ENCODE measurements at regions not wholly inside any gene's neighbourhood (a gene's known extent, or its start where the extent isn't known, plus 50 kb on each side); places are given as distances from the start of the nearest gene placed in this dataset.

DNA sequence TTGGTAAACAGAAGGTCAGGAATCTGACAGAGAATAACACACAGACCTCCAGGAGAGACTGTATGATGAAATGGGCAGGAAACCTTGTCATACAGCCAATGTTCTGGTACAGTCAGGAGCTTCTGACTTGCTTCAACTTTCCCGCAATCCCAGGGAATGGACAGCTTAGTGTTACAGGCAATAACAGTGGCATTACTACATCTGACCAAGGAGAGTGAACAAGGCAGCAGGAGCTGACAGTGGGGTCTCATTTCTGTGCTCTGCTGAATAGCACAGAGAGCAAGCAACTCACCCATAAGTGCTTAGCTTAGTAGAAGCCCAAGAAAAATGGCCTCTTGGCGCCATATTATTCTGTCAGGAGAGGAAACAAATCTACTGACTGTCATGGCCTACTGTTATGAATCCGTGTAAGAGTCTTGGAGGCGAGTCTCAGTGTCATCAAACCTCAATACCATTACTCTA is 186.2 kb upstream of the MTPN start:
- intact Hi-C loops (cut with DNase I; ENCODE audit: low total_unique reads) (no loop called here), in situ Hi-C loops (cut with MboI; ENCODE audit: low pct_ligation_motif_present in 1 of 4, low pct_unique_long_range_greater_than_20kb in 1 of 4, low sequenced_read_pairs in 3 of 4) (no loop called here)
- no peak for TF ChIP-seq POLR2A (IDR thresholded peaks at IDR 0.05)
- TF ChIP-seq, protein P1, sequence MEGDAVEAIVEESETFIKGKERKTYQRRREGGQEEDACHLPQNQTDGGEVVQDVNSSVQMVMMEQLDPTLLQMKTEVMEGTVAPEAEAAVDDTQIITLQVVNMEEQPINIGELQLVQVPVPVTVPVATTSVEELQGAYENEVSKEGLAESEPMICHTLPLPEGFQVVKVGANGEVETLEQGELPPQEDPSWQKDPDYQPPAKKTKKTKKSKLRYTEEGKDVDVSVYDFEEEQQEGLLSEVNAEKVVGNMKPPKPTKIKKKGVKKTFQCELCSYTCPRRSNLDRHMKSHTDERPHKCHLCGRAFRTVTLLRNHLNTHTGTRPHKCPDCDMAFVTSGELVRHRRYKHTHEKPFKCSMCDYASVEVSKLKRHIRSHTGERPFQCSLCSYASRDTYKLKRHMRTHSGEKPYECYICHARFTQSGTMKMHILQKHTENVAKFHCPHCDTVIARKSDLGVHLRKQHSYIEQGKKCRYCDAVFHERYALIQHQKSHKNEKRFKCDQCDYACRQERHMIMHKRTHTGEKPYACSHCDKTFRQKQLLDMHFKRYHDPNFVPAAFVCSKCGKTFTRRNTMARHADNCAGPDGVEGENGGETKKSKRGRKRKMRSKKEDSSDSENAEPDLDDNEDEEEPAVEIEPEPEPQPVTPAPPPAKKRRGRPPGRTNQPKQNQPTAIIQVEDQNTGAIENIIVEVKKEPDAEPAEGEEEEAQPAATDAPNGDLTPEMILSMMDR (IDR thresholded peaks at IDR 0.05) = no peak
- no peak for TF ChIP-seq EP300 (IDR thresholded peaks at IDR 0.05; ENCODE audit: low read depth)
- TF ChIP-seq POLR2AphosphoS5 (IDR thresholded peaks at IDR 0.05) = no peak
- Histone ChIP-seq H3K27ac (no peak overlapping the region), H3K4me3 (no peak overlapping the region), H3K36me3 (no peaks in the 10 kb centered on the region), H3K4me1 (peaks cover 0 to 2% (median 0%) of the 10 kb centered on the region in 4 donors), H3K9me3 (no peaks in the 10 kb centered on the region), H3K27me3 (no peaks in the 10 kb centered on the region)
- 87 to 88% methylated on average over 4 of the region's 4 CpGs for WGBS, 2 donors (ENCODE audit: low coverage in 1 of 2)
- no peak for DNase-seq

DNA sequence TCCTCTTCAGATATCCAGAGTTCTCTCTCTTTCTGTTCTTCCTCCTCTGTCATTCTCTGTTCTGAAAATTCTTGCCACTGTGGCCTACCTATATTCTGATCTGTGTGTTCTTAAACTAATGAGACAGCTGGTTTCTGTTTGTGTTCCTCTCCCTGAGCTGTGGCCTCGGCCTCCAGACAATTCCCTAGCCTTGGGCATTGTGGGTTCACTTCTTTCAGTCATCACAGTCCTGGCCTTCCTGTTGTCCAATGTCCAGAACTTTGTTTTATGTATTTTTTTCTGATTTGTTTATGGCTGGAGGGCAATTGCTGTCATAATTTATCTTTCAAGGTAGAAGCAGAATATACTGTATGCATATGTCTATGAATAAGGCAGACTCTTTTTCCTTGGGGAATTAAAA is 173.2 kb upstream of the MTPN start:
- no peak for DNase-seq
- TF ChIP-seq, protein P1 (IDR thresholded peaks at IDR 0.05) = no peak
- no peak for TF ChIP-seq EP300 (IDR thresholded peaks at IDR 0.05; ENCODE audit: low read depth)
- no peak for TF ChIP-seq POLR2A (IDR thresholded peaks at IDR 0.05)
- no peak for TF ChIP-seq POLR2AphosphoS5 (IDR thresholded peaks at IDR 0.05)
- no peak overlapping the region for H3K27ac ChIP-seq
- no peaks in the 10 kb centered on the region for H3K4me1 ChIP-seq
- no peaks in the 10 kb centered on the region for H3K36me3 ChIP-seq
- in situ Hi-C loops (cut with MboI; ENCODE audit: low pct_ligation_motif_present in 1 of 4, low pct_unique_long_range_greater_than_20kb in 1 of 4, low sequenced_read_pairs in 3 of 4) (no loop called here), intact Hi-C loops (cut with DNase I; ENCODE audit: low total_unique reads) (no loop called here)
- no peak overlapping the region for H3K4me3 ChIP-seq
- WGBS, 2 donors (ENCODE audit: low coverage in 1 of 2) = 20 to 41% methylated on average over 1 of the region's 1 CpG
- H3K27me3 ChIP-seq = no peaks in the 10 kb centered on the region
- H3K9me3 ChIP-seq = no peaks in the 10 kb centered on the region

DNA sequence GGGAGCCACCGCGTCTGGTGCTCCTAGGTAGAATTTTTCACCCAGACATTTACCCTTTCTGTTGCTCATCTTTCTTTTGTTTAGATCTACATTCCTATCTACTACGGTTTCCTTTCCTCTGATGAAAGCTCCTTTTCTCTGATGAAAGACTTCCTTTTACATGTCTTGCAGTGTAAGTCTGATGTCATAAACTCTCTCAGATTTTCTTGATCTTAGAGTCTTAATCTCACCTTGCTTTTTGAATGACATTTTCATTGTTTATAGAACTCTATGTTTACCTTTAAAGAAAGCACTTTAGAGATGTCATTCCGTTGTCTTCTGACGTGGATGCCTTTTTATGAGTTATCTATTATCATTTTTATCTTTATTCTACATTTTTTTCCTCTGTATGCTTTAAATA is 171.8 kb upstream of the MTPN start:
- no peak for DNase-seq
- Histone ChIP-seq H3K9me3 (no peaks in the 10 kb centered on the region), H3K36me3 (no peaks in the 10 kb centered on the region), H3K4me1 (no peaks in the 10 kb centered on the region), H3K4me3 (no peak overlapping the region), H3K27me3 (no peaks in the 10 kb centered on the region), H3K27ac (no peak overlapping the region)
- intact Hi-C loops (cut with DNase I; ENCODE audit: low total_unique reads) = loop anchor here (10.0 kb wide), 1 partner anchor 146 kb away; no protein-coding TSS in a partner anchor
- 56 to 74% methylated on average over 3 to 5 of the region's 5 CpGs for WGBS, 2 donors (ENCODE audit: low coverage in 1 of 2)
- in situ Hi-C loops (cut with MboI; ENCODE audit: low pct_ligation_motif_present in 1 of 4, low pct_unique_long_range_greater_than_20kb in 1 of 4, low sequenced_read_pairs in 3 of 4) = no loop called here
- TF ChIP-seq POLR2A (IDR thresholded peaks at IDR 0.05) = no peak
- TF ChIP-seq EP300 (IDR thresholded peaks at IDR 0.05; ENCODE audit: low read depth) = no peak
- TF ChIP-seq, protein P1 (IDR thresholded peaks at IDR 0.05) = no peak
- TF ChIP-seq POLR2AphosphoS5 (IDR thresholded peaks at IDR 0.05) = no peak

DNA sequence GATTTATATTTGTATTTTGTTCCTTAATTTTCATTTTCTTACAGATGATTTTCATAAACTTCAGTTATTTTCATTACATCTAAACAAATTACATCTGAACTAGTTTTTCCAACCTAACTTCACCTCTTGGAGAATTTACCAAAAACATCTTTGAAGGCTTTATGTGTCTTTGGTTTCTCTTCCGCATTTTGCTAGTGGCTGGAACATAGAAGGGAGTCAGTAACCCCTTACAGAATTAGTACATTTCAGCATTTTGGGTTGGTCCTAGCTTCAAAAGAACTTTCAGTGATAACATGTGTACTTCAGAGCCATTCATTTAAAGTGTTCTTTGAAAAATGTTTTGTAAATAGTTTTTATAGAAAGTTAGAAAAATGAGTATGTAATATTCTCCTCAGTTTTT is 169.8 kb upstream of the MTPN start:
- Histone ChIP-seq H3K4me3 (no peak overlapping the region), H3K27ac (no peak overlapping the region), H3K9me3 (no peaks in the 10 kb centered on the region), H3K4me1 (no peaks in the 10 kb centered on the region), H3K36me3 (no peaks in the 10 kb centered on the region), H3K27me3 (no peaks in the 10 kb centered on the region)
- no peak for DNase-seq
- intact Hi-C loops (cut with DNase I; ENCODE audit: low total_unique reads) (loop anchor here (10.0 kb wide), 1 partner anchor 148 kb away; no protein-coding TSS in a partner anchor), in situ Hi-C loops (cut with MboI; ENCODE audit: low pct_ligation_motif_present in 1 of 4, low pct_unique_long_range_greater_than_20kb in 1 of 4, low sequenced_read_pairs in 3 of 4) (no loop called here)
- 92 to 95% methylated on average over 1 of the region's 1 CpG for WGBS, 2 donors (ENCODE audit: low coverage in 1 of 2)
- TF ChIP-seq POLR2AphosphoS5 (IDR thresholded peaks at IDR 0.05) = no peak
- no peak for TF ChIP-seq POLR2A (IDR thresholded peaks at IDR 0.05)
- no peak for TF ChIP-seq EP300 (IDR thresholded peaks at IDR 0.05; ENCODE audit: low read depth)
- TF ChIP-seq, protein P1 (IDR thresholded peaks at IDR 0.05) = no peak

Measured in transverse colon (tissue), 4 donors.